ENCODE measurements at regions not wholly inside any gene's neighbourhood (a gene's known extent, or its start where the extent isn't known, plus 50 kb on each side); places are given as distances from the start of the nearest gene placed in this dataset.

DNA sequence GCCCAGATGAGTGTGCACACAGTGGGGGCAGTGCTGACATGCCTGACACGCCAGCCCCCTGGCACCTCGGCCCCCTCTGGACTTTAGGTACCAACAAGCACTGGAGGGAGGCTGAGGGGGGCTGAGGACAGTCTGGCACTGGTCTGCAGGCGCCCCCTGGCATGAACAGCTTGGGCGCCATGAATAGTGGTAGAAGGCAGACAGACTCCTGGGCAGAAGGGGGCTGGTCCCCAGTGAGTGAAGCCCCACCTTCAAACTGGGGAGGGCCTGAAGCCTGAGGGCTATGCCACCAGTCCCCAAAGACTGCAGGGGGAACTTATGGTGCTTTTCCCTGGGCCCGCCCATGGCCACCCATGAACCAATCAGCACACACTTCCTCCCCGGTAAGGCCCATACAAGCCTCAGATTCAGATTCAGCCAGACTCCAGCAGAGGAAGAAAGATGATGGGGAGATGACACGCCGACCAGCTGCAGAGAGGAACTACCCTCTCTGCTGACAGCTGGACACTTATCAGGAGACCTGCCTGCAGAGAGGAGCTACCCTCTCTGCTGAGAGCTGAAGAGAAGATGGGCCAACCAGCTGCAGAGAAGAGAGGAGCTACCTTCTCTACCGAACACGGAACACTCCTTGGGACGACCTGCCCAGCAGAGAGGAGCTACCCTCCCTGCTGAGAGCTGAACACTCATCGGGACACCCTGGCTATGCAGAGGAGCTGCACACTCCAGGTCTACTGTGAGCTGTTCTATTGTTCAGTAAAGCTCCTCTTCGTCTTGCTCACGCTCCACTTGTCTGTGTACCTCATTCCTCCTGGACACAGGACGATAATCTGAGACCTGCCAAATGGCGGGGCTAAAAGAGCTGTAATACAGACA, 324.5 kb downstream of the PCNX1 start:
- no peak for TF ChIP-seq EP300 (IDR thresholded peaks at IDR 0.05)
- TF ChIP-seq, protein P1, sequence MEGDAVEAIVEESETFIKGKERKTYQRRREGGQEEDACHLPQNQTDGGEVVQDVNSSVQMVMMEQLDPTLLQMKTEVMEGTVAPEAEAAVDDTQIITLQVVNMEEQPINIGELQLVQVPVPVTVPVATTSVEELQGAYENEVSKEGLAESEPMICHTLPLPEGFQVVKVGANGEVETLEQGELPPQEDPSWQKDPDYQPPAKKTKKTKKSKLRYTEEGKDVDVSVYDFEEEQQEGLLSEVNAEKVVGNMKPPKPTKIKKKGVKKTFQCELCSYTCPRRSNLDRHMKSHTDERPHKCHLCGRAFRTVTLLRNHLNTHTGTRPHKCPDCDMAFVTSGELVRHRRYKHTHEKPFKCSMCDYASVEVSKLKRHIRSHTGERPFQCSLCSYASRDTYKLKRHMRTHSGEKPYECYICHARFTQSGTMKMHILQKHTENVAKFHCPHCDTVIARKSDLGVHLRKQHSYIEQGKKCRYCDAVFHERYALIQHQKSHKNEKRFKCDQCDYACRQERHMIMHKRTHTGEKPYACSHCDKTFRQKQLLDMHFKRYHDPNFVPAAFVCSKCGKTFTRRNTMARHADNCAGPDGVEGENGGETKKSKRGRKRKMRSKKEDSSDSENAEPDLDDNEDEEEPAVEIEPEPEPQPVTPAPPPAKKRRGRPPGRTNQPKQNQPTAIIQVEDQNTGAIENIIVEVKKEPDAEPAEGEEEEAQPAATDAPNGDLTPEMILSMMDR (IDR thresholded peaks at IDR 0.05) = no peak

All from stomach (tissue), 4 donors.